ENCODE measurements at regions not wholly inside any gene's neighbourhood (a gene's known extent, or its start where the extent isn't known, plus 50 kb on each side); places are given as distances from the start of the nearest gene placed in this dataset.
"Not testable (repeated sequence)": the region's sequence is repeated elsewhere in the genome, so short reads cannot be mapped to it uniquely, and the experiment has no call there.

DNA sequence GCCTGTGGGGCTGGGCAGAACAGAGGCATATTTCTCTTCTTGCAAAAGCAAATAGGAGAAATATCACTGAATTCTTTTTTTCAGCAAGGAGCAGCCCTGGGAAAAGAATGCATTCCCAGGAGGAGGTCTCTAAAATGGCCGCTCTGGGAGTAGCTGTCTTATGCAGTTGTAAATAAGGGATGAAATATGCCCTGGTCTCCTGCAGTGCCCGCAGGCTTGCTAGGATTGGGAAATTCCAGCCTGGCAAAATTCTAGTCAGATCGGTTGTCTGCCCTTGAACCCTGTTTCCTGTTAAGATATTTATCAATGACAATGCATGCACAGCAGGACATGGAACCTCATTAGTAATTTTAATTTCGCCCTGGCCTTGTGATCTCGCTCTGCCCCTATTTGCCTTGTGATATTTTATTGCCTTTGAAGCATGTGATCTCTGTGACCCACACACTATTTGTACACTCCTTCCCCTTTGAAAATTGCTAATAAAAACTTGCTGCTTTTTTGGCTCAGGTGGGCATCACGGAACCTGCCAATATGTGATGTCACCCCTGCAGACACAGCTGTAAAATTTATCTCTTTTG, 1993.2 kb downstream of the PCDH9 start:
- intact Hi-C loops (cut with DNase I), result no loop called here
- no peak for DNase-seq
- Histone ChIP-seq H3K36me3 (no peaks in the 10 kb centered on the region), H3K4me1 (no peaks in the 10 kb centered on the region), H3K27me3 (no peaks in the 10 kb centered on the region), H3K27ac (no peak overlapping the region), H3K4me3 (replicated peaks in 1 of 3) (no peak overlapping the region), H3K9me3 (no peaks in the 10 kb centered on the region)
- TF ChIP-seq, protein P1, sequence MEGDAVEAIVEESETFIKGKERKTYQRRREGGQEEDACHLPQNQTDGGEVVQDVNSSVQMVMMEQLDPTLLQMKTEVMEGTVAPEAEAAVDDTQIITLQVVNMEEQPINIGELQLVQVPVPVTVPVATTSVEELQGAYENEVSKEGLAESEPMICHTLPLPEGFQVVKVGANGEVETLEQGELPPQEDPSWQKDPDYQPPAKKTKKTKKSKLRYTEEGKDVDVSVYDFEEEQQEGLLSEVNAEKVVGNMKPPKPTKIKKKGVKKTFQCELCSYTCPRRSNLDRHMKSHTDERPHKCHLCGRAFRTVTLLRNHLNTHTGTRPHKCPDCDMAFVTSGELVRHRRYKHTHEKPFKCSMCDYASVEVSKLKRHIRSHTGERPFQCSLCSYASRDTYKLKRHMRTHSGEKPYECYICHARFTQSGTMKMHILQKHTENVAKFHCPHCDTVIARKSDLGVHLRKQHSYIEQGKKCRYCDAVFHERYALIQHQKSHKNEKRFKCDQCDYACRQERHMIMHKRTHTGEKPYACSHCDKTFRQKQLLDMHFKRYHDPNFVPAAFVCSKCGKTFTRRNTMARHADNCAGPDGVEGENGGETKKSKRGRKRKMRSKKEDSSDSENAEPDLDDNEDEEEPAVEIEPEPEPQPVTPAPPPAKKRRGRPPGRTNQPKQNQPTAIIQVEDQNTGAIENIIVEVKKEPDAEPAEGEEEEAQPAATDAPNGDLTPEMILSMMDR (IDR thresholded peaks at IDR 0.05), result no peak
- no peak for TF ChIP-seq POLR2A (IDR thresholded peaks at IDR 0.05)
- WGBS, 2 donors, result 90 to 94% methylated on average over 6 of the region's 6 CpGs

DNA sequence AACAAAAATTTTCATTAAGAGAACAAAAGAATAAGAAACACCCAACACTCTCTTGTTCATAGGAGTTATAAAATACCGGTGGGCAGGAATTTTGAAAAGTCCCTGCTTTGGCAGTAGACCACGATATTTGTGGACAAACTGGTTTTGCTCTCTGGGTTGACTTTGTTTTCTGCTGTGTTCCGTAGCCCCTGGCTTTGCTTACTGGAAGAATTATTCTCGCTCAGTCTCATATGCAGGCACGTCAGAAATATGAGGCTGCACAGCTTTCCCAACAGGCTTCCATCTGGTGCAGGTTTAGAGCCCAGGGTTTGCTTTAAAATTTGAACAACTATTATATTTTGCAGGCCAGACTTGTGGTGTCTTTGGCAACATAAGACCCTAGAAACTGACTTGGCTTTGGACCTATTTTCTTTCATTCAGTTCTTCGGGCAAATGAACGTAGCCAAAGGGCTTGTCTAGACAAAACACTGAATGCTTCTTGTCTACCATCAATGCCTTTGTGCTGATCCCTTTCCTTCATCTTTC, 2012.6 kb downstream of the PCDH9 start:
- TF ChIP-seq POLR2A (IDR thresholded peaks at IDR 0.05), result no peak
- TF ChIP-seq, protein P1 (IDR thresholded peaks at IDR 0.05), result no peak
- no peaks in the 10 kb centered on the region for H3K4me1 ChIP-seq

DNA sequence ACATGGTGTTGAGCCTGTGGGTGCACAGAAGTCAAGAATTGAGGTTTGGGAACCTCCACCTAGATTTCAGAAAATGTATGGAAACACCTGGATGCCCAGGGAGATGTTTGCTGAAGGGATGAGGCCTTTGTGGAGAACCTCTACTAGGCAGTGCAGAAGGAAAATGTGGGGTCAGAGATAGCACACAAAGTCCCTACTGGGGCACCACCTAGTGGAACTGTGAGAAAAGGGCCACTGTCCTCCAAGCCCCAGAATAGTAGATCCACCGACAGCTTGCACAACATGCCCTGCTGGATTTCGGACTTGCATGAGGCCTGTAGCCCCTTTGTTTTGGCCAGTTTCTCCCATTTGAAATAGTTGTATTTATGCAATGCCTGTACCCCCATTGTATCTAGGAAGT, 2027.3 kb downstream of the PCDH9 start:
- intact Hi-C loops (cut with DNase I); DNase-seq; H3K4me3 ChIP-seq (replicated peaks in 1 of 3); H3K9me3 ChIP-seq; H3K4me1 ChIP-seq; H3K36me3 ChIP-seq; H3K27ac ChIP-seq; H3K27me3 ChIP-seq: not testable (repeated sequence)
- 87 to 94% methylated on average over 2 of the region's 2 CpGs for WGBS, 2 donors

More for the DNA sequence above, 2012.6 kb downstream of the PCDH9 start:
- DNase-seq, result no peak
- H3K27me3 ChIP-seq, result no peaks in the 10 kb centered on the region
- intact Hi-C loops (cut with DNase I), result no loop called here
- 59 to 76% methylated on average over 7 of the region's 7 CpGs for WGBS, 2 donors
- no peaks in the 10 kb centered on the region for H3K9me3 ChIP-seq
- no peaks in the 10 kb centered on the region for H3K36me3 ChIP-seq
- no peak overlapping the region for H3K4me3 ChIP-seq (replicated peaks in 1 of 3)
- no peak overlapping the region for H3K27ac ChIP-seq

DNA sequence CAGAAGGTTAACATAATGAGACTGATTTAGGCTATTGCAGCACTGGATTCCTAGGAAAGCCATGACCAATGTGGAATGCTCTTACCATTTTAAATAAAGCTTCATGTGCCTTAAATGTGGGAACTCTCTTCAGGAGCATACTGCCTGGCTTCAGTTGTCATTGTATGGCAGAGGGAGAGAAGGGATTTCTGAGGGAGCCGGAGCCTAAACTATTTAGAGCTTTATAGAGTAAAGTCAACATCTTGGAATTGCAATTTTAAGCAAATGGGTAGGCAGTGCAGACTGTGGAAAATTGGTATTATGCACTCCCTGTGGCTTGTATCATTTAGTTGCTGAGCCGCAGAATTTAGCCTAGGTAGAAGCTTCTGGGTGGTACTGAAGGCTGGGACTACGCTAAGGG, 2041.4 kb downstream of the PCDH9 start:
- 76 to 78% methylated on average over 3 of the region's 3 CpGs for WGBS, 2 donors
- DNase-seq, result no peak
- H3K27me3 ChIP-seq, result no peaks in the 10 kb centered on the region
- H3K4me3 ChIP-seq (replicated peaks in 1 of 3), result no peak overlapping the region
- no peaks in the 10 kb centered on the region for H3K9me3 ChIP-seq
- TF ChIP-seq, protein P1 (IDR thresholded peaks at IDR 0.05), result no peak
- no peak for TF ChIP-seq POLR2A (IDR thresholded peaks at IDR 0.05)
- H3K36me3 ChIP-seq, result no peaks in the 10 kb centered on the region
- intact Hi-C loops (cut with DNase I), result no loop called here
- no peak overlapping the region for H3K27ac ChIP-seq
- H3K4me1 ChIP-seq, result no peaks in the 10 kb centered on the region

DNA sequence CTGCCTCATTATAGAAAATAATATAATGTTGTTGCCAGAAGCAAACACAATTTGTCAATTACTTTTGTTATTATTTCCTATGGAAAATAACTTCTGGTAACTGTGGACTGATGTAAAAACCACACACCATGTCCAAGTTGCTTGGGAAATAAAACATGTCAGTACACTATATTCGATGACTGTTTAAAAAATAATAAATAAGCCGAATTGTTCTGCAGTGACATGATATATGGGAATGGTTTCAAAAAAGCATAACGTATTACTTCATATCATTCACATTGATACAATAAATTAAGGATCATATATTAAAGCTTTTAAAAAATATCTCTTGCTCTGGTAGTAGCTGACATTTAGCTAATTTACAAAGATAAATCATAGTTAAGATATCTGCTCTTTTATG, 2062.1 kb downstream of the PCDH9 start:
- H3K27me3 ChIP-seq, result no peaks in the 10 kb centered on the region
- H3K4me1 ChIP-seq, result no peaks in the 10 kb centered on the region
- H3K9me3 ChIP-seq, result no peaks in the 10 kb centered on the region
- 78 to 82% methylated on average over 3 of the region's 3 CpGs for WGBS, 2 donors
- no peaks in the 10 kb centered on the region for H3K36me3 ChIP-seq
- no peak for DNase-seq
- intact Hi-C loops (cut with DNase I), result no loop called here
- TF ChIP-seq, protein P1 (IDR thresholded peaks at IDR 0.05), result no peak
- TF ChIP-seq POLR2A (IDR thresholded peaks at IDR 0.05), result no peak
- no peak overlapping the region for H3K27ac ChIP-seq
- no peak overlapping the region for H3K4me3 ChIP-seq (replicated peaks in 1 of 3)
